ENCODE measurements at regions not wholly inside any gene's neighbourhood (a gene's known extent, or its start where the extent isn't known, plus 50 kb on each side); places are given as distances from the start of the nearest gene placed in this dataset.

DNA sequence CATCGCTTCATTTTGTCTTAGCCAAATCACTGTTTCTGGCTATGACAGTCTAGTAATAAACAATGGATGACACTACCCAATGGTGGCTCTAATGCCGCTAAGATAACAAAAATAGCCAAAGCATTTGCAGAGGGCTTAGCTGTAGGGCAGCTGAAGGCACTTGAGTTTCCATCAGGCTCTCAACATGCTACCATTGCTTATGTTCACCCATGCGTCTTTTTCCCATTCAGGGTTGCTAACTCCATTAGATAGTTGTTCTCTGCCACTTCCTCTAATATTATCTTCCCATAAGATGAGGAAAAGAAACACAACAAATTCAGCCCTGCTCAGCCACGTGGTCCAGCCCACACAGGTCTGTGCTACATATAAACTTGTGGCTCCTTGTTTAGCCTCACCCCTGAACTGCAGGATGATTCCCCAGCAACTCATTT, 159.6 kb downstream of the TOMM20 start:
- no peak for DNase-seq (ENCODE audit: low read depth)
- TF ChIP-seq CTCF (conservative IDR thresholded peaks at IDR 0.05; ENCODE audit: low read depth, low read length) = no peak
- H3K4me3 ChIP-seq (ENCODE audit: low read depth, low read length) = no peak overlapping the region

- TF ChIP-seq CTCF (conservative IDR thresholded peaks at IDR 0.05; ENCODE audit: low read depth, low read length) = no peak
- DNase-seq (ENCODE audit: low read depth) = no peak
- no peak overlapping the region for H3K4me3 ChIP-seq (ENCODE audit: low read depth, low read length)
Observed at GRCh38 chr1:234968451-234968850, 160.2 kb downstream of the TOMM20 start.

- no peak overlapping the region for H3K4me3 ChIP-seq (ENCODE audit: low read depth, low read length)
- DNase-seq (ENCODE audit: low read depth) = no peak
- TF ChIP-seq CTCF (conservative IDR thresholded peaks at IDR 0.05; ENCODE audit: low read depth, low read length) = no peak
Observed at GRCh38 chr1:234967121-234967520, 161.5 kb downstream of the TOMM20 start.

DNA sequence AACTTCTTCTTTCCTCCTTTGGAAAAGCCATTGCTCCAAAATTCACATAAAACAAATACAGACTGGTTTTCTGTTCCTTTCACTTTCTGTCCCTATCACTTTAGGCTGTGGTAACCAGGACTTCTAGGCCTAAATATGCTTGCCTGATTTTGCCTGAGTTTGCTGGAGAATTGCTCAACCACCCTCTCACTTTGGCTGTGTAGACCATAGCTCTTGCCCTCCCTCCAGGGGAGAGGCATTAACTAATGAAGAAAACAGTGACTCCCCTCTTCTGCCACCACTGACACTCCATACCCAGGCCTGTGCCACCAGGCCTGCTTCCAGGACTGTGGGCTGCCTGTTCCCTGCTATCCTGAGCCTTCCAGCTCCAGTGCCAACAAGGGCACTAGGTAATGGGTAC, 163.5 kb downstream of the TOMM20 start:
- TF ChIP-seq CTCF (conservative IDR thresholded peaks at IDR 0.05; ENCODE audit: low read depth, low read length) = no peak
- no peak overlapping the region for H3K4me3 ChIP-seq (ENCODE audit: low read depth, low read length)
- no peak for DNase-seq (ENCODE audit: low read depth)

- no peak for TF ChIP-seq CTCF (conservative IDR thresholded peaks at IDR 0.05; ENCODE audit: low read depth, low read length)
- no peak overlapping the region for H3K4me3 ChIP-seq (ENCODE audit: low read depth, low read length)
- no peak for DNase-seq (ENCODE audit: low read depth)
Observed at GRCh38 chr1:234963904-234964702, 164.5 kb downstream of the TOMM20 start.

- no peak overlapping the region for H3K4me3 ChIP-seq (ENCODE audit: low read depth, low read length)
- no peak for TF ChIP-seq CTCF (conservative IDR thresholded peaks at IDR 0.05; ENCODE audit: low read depth, low read length)
- no peak for DNase-seq (ENCODE audit: low read depth)
Observed at GRCh38 chr1:234963180-234963903, 165.3 kb downstream of the TOMM20 start.

Measured in epithelial cell of proximal tubule (primary cell).